Endodermal cell (in vitro differentiated cells): ENCODE measurements at regions not wholly inside any gene's neighbourhood (a gene's known extent, or its start where the extent isn't known, plus 50 kb on each side); places are given as distances from the start of the nearest gene placed in this dataset.

Experiments
- DNase-seq: peaks from one replicate; pipeline ENCODE4 v3.0.0-alpha.2; 2017
- H3K27ac ChIP-seq: 2 replicates; pipeline ENCODE4 v1.5.1; 2013; ENCODE audit warnings: mild to moderate bottlenecking, low read depth, low read length, moderate library complexity
- H3K27me3 ChIP-seq: 2 replicates; pipeline ENCODE4 v1.6.1; 2013; ENCODE audit warnings: mild to moderate bottlenecking, low read length, moderate library complexity; ENCODE audit not compliant: insufficient read depth, control insufficient read depth, poor library complexity, severe bottlenecking
- H3K36me3 ChIP-seq: 2 replicates; pipeline ENCODE4 v1.7.0; 2013; ENCODE audit warnings: mild to moderate bottlenecking, low read length, moderate library complexity; ENCODE audit not compliant: control insufficient read depth, insufficient read depth
- H3K4me1 ChIP-seq: one replicate; pipeline ENCODE4 v1.7.0; 2013; ENCODE audit warnings: low read length; ENCODE audit not compliant: control insufficient read depth, insufficient read depth
- H3K4me3 ChIP-seq: 2 replicates; pipeline ENCODE4 v1.5.1; 2013; ENCODE audit warnings: mild to moderate bottlenecking, low read length, moderate library complexity
- H3K9ac ChIP-seq: 2 replicates; pipeline ENCODE4 v1.6.1; 2013; ENCODE audit warnings: mild to moderate bottlenecking, low read length, moderate library complexity; ENCODE audit not compliant: poor library complexity, severe bottlenecking; ENCODE audit errors: extremely low read depth
- H3K9me3 ChIP-seq: 2 replicates; pipeline ENCODE4 v1.6.1; 2013; ENCODE audit warnings: mild to moderate bottlenecking, low read length, moderate library complexity; ENCODE audit not compliant: control insufficient read depth
- H3K27ac Mint-ChIP-seq: 2 replicates; pipeline ENCODE4 v1.8.0; 2020; ENCODE audit warnings: mixed read lengths
- H3K27me3 Mint-ChIP-seq: 2 replicates; pipeline ENCODE4 v1.8.0; 2021; ENCODE audit warnings: mild to moderate bottlenecking, mixed read lengths; ENCODE audit not compliant: insufficient read depth
- H3K36me3 Mint-ChIP-seq: 2 replicates; pipeline ENCODE4 v1.8.0; 2020; ENCODE audit warnings: low read depth, mixed read lengths
- H3K4me1 Mint-ChIP-seq: 2 replicates; pipeline ENCODE4 v1.8.0; 2020; ENCODE audit warnings: mixed read lengths
- H3K4me3 Mint-ChIP-seq: 2 replicates; pipeline ENCODE4 v1.8.0; 2020; ENCODE audit warnings: mild to moderate bottlenecking, moderate library complexity, mixed read lengths
- H3K9me3 Mint-ChIP-seq: 2 replicates; pipeline ENCODE4 v1.8.0; 2020; ENCODE audit warnings: mild to moderate bottlenecking, mixed read lengths
- WGBS, 2 experiments: methylation state at CpG; one replicate each; pipeline versions ENCODE4 v1.1.5 to v1.1.7; 2013; ENCODE audit warnings: missing lambda C conversion rate in 2 of 2, mixed read lengths in 1 of 2; ENCODE audit not compliant: insufficient coverage in 1 of 2, insufficient read length in 1 of 2; 5-methylcytosine and 5-hydroxymethylcytosine counted together
- TF ChIP-seq, protein P1 (sequence below): fragments of 200-600 bp; sonication (generic); conservative IDR thresholded peaks from 2 replicates; pipeline ENCODE4 v1.5.0; 2021; ENCODE audit warnings: antibody characterized with exemption, mild to moderate bottlenecking

DNA sequence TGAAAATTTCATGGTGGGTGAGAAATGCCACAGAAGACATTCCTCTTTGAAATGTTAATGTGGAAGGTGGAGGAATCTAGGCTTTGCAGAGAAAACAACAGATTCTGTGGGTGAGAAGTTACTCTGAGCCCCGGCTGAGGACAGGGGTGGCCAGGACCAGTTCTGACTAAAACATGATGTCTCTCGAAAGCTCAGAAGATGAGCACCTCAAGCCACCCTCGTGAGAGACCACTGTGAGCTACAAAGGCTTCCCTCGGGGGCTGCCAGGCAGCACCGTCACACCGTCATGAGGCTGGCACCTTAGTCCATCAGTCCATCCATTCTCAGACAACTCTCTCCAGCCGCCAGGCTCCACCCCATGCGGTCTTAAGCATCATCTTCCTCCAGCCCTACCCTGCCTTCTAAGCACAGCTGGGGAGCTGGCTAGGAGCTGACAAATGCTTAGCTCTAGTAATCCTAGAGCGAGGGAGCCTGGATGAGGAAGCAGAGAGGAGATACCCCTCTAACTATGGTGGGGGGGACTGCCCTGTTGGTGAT, 360.5 kb downstream of the SHANK2 start:
- Mint-ChIP-seq H3K27me3 (no peaks in the 10 kb centered on the region), H3K4me3 (no peak overlapping the region), H3K36me3 (peaks cover 30% of the 10 kb centered on the region), H3K27ac (no peak overlapping the region), H3K4me1 (no peaks in the 10 kb centered on the region), H3K9me3 (peaks cover 7% of the 10 kb centered on the region)
- DNase-seq, result peak; percentile 62
- Histone ChIP-seq H3K27me3 (no peaks in the 10 kb centered on the region), H3K4me3 (no peak overlapping the region), H3K9me3 (no peaks in the 10 kb centered on the region), H3K4me1 (no peaks in the 10 kb centered on the region), H3K36me3 (no peaks in the 10 kb centered on the region), H3K9ac (no peak overlapping the region), H3K27ac (no peak overlapping the region)
- TF ChIP-seq, protein P1, sequence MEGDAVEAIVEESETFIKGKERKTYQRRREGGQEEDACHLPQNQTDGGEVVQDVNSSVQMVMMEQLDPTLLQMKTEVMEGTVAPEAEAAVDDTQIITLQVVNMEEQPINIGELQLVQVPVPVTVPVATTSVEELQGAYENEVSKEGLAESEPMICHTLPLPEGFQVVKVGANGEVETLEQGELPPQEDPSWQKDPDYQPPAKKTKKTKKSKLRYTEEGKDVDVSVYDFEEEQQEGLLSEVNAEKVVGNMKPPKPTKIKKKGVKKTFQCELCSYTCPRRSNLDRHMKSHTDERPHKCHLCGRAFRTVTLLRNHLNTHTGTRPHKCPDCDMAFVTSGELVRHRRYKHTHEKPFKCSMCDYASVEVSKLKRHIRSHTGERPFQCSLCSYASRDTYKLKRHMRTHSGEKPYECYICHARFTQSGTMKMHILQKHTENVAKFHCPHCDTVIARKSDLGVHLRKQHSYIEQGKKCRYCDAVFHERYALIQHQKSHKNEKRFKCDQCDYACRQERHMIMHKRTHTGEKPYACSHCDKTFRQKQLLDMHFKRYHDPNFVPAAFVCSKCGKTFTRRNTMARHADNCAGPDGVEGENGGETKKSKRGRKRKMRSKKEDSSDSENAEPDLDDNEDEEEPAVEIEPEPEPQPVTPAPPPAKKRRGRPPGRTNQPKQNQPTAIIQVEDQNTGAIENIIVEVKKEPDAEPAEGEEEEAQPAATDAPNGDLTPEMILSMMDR, result no peak
- WGBS, 2 experiments, result 78% methylated on average over 7 to 9 of the region's 9 CpGs

DNA sequence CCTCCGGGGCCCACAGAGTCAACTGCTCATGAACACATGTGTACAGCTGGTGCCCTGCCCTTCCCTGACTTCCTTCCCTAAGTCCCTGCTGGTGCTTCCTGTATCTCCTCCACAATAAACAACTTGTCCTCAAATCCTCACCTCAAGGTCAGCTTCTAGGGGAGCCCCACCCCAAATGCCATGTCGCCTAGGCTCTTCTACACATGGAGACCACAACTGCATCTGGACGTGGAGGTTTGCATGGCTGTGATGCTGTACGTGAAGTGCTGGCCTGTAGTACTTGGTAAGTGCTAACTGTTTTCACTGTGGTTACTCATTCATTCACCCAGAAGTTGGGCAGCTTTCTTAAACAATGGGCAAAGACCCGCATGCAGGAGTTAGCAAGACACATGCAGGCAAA, 359.5 kb downstream of the SHANK2 start:
- peaks cover 34% of the 10 kb centered on the region for H3K36me3 Mint-ChIP-seq
- H3K4me1 Mint-ChIP-seq, result no peaks in the 10 kb centered on the region
- H3K9me3 Mint-ChIP-seq, result peaks cover 14% of the 10 kb centered on the region
- H3K4me1 ChIP-seq, result no peaks in the 10 kb centered on the region
- no peak overlapping the region for H3K9ac ChIP-seq
- no peak overlapping the region for H3K4me3 ChIP-seq
- H3K27ac Mint-ChIP-seq, result peak overlapping the region; percentile 56
- 77 to 87% methylated on average over 2 to 5 of the region's 5 CpGs for WGBS, 2 experiments
- H3K27ac ChIP-seq, result no peak overlapping the region
- TF ChIP-seq, protein P1, result no peak
- no peak for DNase-seq
- no peak overlapping the region for H3K4me3 Mint-ChIP-seq
- no peaks in the 10 kb centered on the region for H3K27me3 Mint-ChIP-seq
- no peaks in the 10 kb centered on the region for H3K27me3 ChIP-seq
- H3K9me3 ChIP-seq, result peaks cover 8% of the 10 kb centered on the region
- H3K36me3 ChIP-seq, result no peaks in the 10 kb centered on the region

DNA sequence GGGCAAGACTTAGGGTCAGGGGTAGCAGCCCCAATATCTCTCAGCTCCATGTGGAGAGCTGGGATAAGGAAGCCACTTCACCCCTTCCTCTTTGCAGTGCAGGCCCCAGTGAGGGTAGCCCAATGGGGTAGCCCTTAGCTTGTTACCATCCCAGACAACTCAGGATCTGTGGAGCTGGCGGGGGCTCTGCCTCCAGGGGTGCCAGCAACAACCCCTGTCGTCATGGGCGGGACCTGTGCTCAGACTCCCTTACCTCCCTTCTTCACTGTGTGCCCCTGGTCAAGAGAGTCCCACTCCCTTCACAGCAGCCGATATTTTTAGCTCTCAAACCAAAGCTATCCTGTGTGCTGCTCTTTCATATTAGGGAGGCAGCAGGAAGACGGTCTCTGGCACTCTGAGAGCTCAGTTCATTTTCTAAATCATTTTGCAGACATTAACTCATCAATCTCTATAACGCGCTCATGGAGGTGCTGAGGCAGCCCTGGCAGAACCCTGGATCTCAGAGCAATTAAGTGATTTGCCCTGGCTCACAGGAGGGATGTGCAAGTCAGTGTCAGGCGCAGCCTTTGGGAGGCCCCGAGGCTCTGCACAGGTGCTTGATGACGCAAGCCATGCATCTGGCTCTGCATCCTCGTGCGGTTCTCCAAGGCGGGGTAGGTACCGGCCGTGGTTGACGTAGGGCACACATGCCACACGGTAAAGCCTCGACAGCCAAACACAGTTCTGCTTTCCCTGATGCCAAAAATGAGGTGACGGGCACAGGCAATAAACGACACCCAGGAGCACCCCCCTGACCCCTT, 357.6 kb downstream of the SHANK2 start:
- Histone ChIP-seq H3K9ac (no peak overlapping the region), H3K36me3 (no peaks in the 10 kb centered on the region), H3K27me3 (no peaks in the 10 kb centered on the region), H3K27ac (no peak overlapping the region), H3K9me3 (peaks cover 9% of the 10 kb centered on the region), H3K4me1 (no peaks in the 10 kb centered on the region), H3K4me3 (no peak overlapping the region)
- TF ChIP-seq, protein P1, result no peak
- 87 to 92% methylated on average over 14 to 20 of the region's 20 CpGs for WGBS, 2 experiments
- Mint-ChIP-seq H3K4me3 (no peak overlapping the region), H3K4me1 (no peaks in the 10 kb centered on the region), H3K36me3 (peaks cover 19% of the 10 kb centered on the region), H3K27me3 (no peaks in the 10 kb centered on the region), H3K27ac (no peak overlapping the region), H3K9me3 (peaks cover 16% of the 10 kb centered on the region)
- DNase-seq, result peak; percentile 29
